Suprapubic skin (tissue), 4 donors: ENCODE measurements at regions not wholly inside any gene's neighbourhood (a gene's known extent, or its start where the extent isn't known, plus 50 kb on each side); places are given as distances from the start of the nearest gene placed in this dataset.

Source experiments
- DNase-seq, 2 donors: peaks; one replicate each; pipeline ENCODE4 v3.0.0-alpha.2; 2019; ENCODE audit warnings: low spot score in 2 of 2
- H3K27ac ChIP-seq: fragments of 200-600 bp; sonication (generic); one replicate; pipeline ENCODE4 v1.5.1; 2019
- H3K27me3 ChIP-seq: fragments of 200-600 bp; sonication (generic); one replicate; pipeline ENCODE4 v1.5.1; 2019
- H3K36me3 ChIP-seq: fragments of 200-600 bp; sonication (generic); one replicate; pipeline ENCODE4 v1.5.1; 2019
- H3K4me1 ChIP-seq: fragments of 200-600 bp; sonication (generic); one replicate; pipeline ENCODE4 v1.5.1; 2019
- H3K4me3 ChIP-seq: fragments of 200-600 bp; sonication (generic); one replicate; pipeline ENCODE4 v1.5.1; 2019; ENCODE audit warnings: mild to moderate bottlenecking
- H3K9me3 ChIP-seq: fragments of 200-600 bp; sonication (generic); one replicate; pipeline ENCODE4 v1.5.1; 2019
- CTCF ChIP-seq, 2 donors: fragments of 200-600 bp in 1 of 2; fragments of 450-650 bp in 1 of 2; sonication (generic) in 1 of 2; IDR thresholded peaks; one replicate each; pipeline ENCODE4 v1.5.1; 2016 to 2019; ENCODE audit warnings: antibody characterized with exemption in 2 of 2, mild to moderate bottlenecking in 1 of 2, moderate library complexity in 1 of 2
- EP300 ChIP-seq: sonication (generic); formaldehyde crosslinking; IDR thresholded peaks from one replicate; pipeline ENCODE4 v1.6.1; 2017; ENCODE audit warnings: antibody characterized with exemption
- POLR2A ChIP-seq, 2 donors: fragments of 450-650 bp; IDR thresholded peaks; one replicate each; pipeline ENCODE4 v1.6.1; 2017; ENCODE audit warnings: antibody characterized with exemption in 2 of 2, mild to moderate bottlenecking in 2 of 2, moderate library complexity in 2 of 2
- POLR2AphosphoS5 ChIP-seq, 3 donors: sonication (generic); formaldehyde crosslinking; IDR thresholded peaks; one replicate each; pipeline ENCODE4 v1.6.1; 2017; ENCODE audit warnings: antibody characterized with exemption in 3 of 3
- WGBS: methylation state at CpG from one replicate; pipeline ENCODE4 v1.1.5; 2018; 5-methylcytosine and 5-hydroxymethylcytosine counted together

- no peaks in the 10 kb centered on the region for H3K9me3 ChIP-seq
- H3K36me3 ChIP-seq, result no peaks in the 10 kb centered on the region
- no peak for DNase-seq
- peaks cover 7% of the 10 kb centered on the region for H3K4me1 ChIP-seq
- no peak for TF ChIP-seq POLR2A (IDR thresholded peaks at IDR 0.05)
- TF ChIP-seq EP300, result no peak
- TF ChIP-seq CTCF (IDR thresholded peaks at IDR 0.05), result no peak
- TF ChIP-seq POLR2AphosphoS5 (IDR thresholded peaks at IDR 0.05), result no peak
- no peaks in the 10 kb centered on the region for H3K27me3 ChIP-seq
- no peak overlapping the region for H3K4me3 ChIP-seq
- H3K27ac ChIP-seq, result no peak overlapping the region
- WGBS, result 86% methylated on average over 2 of the region's 2 CpGs
Observed at GRCh38 chr11:114758627-114759026, 80.3 kb downstream of the NXPE2 start.

- Histone ChIP-seq H3K27me3 (no peaks in the 10 kb centered on the region), H3K9me3 (no peaks in the 10 kb centered on the region), H3K36me3 (no peaks in the 10 kb centered on the region), H3K27ac (no peak overlapping the region), H3K4me3 (no peak overlapping the region), H3K4me1 (peaks cover 7% of the 10 kb centered on the region)
- peak in 1 of 2 donors; percentile 68 for TF ChIP-seq CTCF (IDR thresholded peaks at IDR 0.05)
- TF ChIP-seq POLR2AphosphoS5 (IDR thresholded peaks at IDR 0.05), result no peak
- no peak for TF ChIP-seq EP300
- peak in 1 of 2 donors; percentile 82 for DNase-seq
- 5% methylated on average over 4 of the region's 4 CpGs for WGBS
Observed at GRCh38 chr11:114762408-114762807, 84.1 kb downstream of the NXPE2 start.

- Histone ChIP-seq H3K4me3 (no peak overlapping the region), H3K27me3 (no peaks in the 10 kb centered on the region), H3K27ac (no peak overlapping the region), H3K4me1 (peaks cover 7% of the 10 kb centered on the region), H3K36me3 (no peaks in the 10 kb centered on the region), H3K9me3 (no peaks in the 10 kb centered on the region)
- no peak for DNase-seq
- no peak for TF ChIP-seq EP300
- no peak for TF ChIP-seq POLR2A (IDR thresholded peaks at IDR 0.05)
- no peak for TF ChIP-seq POLR2AphosphoS5 (IDR thresholded peaks at IDR 0.05)
- no peak for TF ChIP-seq CTCF (IDR thresholded peaks at IDR 0.05)
- 87% methylated on average over 2 of the region's 2 CpGs for WGBS
Observed at GRCh38 chr11:114764563-114764962, 86.2 kb downstream of the NXPE2 start.

DNA sequence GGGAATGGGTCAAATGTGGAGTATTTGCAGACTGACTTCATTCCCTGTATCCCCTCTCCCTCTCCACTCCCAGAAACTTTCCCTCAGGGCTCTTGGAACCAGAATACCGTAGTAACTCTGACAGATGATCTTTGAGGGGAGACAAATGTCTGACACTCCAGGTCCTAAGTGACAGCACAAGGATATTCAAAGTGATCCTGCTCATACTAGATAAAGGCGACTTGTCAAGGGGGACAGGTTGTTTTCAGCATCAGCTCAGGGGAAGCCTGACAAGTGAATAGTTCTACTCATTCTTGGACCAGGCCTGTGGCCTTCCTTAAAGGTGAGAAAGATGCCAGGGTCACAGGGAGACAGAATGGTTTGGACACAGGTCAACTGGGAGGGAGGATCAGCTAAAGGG, 92.8 kb downstream of the NXPE2 start:
- TF ChIP-seq POLR2A (IDR thresholded peaks at IDR 0.05) (no peak), EP300 (no peak), POLR2AphosphoS5 (IDR thresholded peaks at IDR 0.05) (no peak), CTCF (IDR thresholded peaks at IDR 0.05) (no peak)
- 56% methylated on average over 2 of the region's 2 CpGs for WGBS
- Histone ChIP-seq H3K27me3 (peaks cover 20% of the 10 kb centered on the region), H3K4me1 (no peaks in the 10 kb centered on the region), H3K9me3 (no peaks in the 10 kb centered on the region), H3K27ac (no peak overlapping the region), H3K4me3 (no peak overlapping the region), H3K36me3 (no peaks in the 10 kb centered on the region)
- no peak for DNase-seq

DNA sequence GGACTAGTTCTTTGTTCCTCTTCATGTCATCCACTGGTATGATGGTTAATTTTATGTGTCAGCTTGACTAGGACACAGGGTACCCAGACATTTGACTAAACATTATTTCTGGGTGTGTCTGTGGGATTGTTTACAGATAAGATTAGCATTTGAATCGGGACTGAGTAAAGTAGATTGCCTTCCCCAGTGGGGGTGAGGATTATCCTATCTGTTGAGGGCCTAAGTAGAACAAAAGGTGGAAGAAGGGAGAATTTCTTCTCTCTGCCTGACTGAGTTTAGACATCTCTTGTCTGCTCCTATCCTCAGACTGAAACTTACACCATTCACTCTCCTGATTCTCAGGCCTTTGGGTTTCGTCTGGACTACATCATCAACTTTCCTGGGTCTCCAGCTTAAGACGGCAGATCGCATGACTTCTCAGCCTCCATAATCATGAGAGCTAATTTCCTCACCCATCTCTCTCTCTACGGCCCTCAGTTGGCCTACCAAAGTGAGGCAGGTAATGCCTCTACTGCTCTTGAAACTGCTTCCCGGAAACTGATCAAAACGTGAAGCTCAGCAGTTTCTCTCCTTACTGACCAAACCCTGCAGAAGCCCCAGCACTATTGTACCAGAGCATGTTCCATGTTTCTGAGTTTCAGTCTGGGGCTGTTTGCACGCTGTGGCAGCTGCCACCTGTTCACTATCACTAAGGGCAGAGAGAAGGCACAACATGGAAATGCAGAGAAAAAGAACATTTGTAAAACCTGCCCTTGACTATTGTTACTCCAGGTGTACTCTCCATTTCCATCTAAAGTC, 95.4 kb downstream of the NXPE2 start:
- TF ChIP-seq CTCF (IDR thresholded peaks at IDR 0.05) (no peak), EP300 (no peak)
- H3K9me3 ChIP-seq, result no peaks in the 10 kb centered on the region
- no peak overlapping the region for H3K4me3 ChIP-seq
- peaks cover 20% of the 10 kb centered on the region for H3K27me3 ChIP-seq
- no peak overlapping the region for H3K27ac ChIP-seq
- no peak for DNase-seq
- WGBS, result 79% methylated on average over 8 of the region's 8 CpGs
- H3K4me1 ChIP-seq, result no peaks in the 10 kb centered on the region
- no peaks in the 10 kb centered on the region for H3K36me3 ChIP-seq
